SW 1271 (cell line): ENCODE measurements at regions not wholly inside any gene's neighbourhood (a gene's known extent, or its start where the extent isn't known, plus 50 kb on each side); places are given as distances from the start of the nearest gene placed in this dataset.
"Not testable (repeated sequence)": the region's sequence is repeated elsewhere in the genome, so short reads cannot be mapped to it uniquely, and the experiment has no call there.

Experiments
- DNase-seq, 2 experiments: peaks; one replicate each; lab custom pipeline; 2025; lab: John Stamatoyannopoulos, UW

DNA sequence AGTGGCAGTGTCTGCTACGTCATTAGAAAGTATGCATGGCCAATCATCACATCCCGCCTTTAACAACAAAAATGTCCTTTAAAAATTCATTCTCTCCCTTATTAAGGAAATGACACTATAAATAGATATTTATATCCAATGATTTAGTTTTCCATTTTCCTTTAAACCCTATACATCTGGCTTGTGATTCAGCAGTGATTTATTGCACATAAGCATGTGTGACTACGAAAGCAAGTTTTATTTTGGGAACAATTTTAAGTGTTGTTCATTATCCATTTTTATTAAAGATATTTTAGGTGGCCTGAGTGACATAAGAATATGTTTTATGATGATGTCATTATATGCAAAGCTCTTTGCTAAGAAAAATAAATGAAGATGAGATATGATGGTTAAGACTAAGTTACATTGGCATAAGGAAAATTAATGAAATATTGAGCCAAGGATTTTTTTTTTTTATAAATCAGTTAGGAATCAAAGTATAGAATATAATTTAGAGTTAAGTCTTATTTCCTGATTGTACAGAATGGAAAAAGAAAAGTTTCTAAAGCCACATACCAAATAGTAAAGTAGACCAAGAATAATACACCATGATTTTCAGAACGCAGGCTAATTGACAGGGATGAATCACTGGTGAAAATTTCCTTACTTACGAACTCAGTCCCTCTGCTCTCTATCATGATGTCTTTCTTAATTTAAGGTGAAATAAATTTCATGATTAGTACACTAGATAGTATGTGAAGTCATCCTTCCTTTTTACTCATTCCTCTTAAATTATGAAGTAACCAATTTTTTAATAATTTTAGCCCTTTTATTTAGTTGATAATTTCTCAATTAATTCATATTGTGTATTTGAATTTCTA is 822.4 kb downstream of the FAT4 start:
- DNase-seq = no peak

DNA sequence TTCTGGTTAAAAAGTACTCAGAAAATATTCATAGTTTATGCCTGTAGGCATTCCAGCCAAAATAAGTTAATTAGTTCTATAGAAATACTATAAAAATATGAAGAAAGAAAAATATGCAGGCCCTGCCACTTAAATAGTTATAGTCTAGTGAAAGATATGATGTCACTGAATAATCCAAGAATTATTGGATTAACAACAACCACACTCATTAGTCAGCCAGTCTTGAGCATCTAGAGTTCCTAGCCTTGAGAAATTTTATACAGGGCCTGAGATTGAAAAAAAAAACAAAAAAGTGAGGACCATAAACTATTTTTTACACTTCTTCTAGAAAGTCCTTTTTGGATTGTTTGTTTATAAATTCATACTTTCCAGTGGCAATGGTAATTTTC is 823.0 kb downstream of the FAT4 start:
- no peak for DNase-seq

DNA sequence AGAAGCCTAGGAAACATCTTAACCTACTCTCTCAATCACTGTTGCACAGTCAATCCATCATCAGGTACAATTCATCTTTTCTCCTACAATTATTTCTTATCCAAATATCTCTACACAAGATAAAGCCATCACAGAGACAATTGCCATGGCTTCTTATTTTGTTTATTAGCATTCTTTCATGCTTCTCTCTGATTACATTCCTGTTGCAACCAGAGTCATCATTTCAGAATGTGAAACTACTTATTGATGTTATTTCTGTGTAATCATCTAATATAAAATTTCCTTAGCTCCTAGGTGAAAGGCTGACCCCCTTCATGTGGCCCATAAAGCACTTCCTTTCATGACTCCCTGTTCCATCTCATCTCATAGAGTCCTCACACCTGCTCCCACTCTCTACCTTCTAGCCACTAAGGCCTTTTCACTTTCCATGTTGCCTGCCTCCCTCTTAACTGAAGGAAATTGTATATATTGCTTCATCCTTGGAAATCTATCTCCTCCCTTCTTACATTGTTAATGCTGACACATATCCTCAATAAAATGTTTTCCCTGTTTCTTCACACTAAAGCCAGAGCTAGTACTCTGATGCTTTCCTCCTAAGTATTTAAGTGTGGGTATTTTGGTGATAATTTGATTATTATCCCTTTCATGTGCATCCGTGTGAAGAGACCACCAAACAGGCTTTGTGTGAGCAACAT is 829.9 kb downstream of the FAT4 start:
- no peak for DNase-seq

DNA sequence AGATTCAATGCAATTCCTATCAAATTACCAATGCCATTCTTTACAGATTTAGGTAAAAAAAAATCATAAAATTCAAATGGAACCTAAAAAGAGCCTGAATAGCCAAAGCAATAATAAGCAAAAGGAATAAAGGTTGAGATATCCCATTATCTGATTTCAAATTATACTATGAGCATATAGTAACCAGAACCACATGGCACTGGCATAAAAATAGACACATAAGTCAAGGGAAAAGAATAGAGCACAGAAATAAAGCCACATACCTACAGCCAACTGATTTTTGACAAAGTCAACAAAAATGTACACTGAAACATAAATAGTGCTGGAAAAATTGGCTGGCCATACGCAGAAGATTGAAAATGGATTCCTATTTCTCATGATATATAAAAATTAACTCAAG is 853.7 kb downstream of the FAT4 start:
- no peak for DNase-seq

DNA sequence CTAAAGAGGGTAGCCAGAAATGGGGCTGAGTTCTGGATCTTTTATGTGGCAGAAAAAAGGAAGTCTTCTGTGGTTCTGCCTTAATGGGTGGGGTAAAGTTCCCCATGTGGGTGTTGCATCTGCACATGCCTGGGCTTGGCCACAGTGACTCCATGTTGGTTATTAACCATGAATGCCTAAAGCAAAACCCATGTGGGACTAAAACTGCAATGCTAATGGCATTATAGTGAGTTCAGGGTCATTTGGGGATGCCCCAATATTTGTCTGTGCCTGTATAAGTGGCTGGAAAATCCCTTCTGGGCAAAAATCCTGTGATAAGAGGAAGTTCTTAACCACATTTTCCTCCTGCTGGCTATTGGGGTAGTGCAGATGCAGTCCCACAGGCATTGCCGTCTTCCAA is 857.4 kb downstream of the FAT4 start:
- DNase-seq = no peak

DNA sequence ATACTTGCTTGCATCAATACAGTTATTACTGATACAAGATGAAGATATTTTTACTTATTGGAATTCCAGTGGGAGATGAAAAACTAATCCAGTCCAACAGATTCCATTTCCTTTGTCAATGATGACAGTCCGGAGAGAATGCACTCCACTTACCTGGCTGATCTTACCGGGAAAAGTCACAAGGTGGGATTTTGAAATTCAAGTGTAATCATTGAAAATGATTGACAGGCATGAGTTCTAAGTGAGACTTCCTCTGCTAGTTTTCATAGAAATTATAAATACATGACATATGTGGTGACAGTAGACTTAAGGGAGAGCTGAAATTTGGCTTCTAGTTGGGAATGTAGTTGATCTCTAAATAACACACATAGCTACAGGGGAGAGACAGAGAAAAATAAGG is 859.9 kb downstream of the FAT4 start:
- DNase-seq = no peak

DNA sequence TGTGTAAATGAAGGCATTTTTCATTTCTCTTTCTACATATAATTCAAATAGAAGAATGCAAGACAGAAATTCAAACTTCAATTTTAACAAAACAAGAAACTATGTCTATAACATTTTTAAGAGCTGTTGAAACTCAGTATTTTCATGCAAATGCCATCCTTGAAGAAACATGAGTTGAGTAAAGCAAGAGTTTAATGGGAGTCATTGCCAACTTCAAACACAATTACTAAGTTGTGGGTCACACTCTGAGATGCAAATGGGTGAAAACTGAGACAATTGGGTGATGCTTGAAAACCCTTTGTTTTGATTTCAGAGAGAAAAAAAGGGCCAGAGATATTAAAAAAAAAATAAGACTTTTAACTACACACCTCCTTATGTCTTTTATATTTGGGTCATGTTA is 865.9 kb downstream of the FAT4 start:
- no peak for DNase-seq

DNA sequence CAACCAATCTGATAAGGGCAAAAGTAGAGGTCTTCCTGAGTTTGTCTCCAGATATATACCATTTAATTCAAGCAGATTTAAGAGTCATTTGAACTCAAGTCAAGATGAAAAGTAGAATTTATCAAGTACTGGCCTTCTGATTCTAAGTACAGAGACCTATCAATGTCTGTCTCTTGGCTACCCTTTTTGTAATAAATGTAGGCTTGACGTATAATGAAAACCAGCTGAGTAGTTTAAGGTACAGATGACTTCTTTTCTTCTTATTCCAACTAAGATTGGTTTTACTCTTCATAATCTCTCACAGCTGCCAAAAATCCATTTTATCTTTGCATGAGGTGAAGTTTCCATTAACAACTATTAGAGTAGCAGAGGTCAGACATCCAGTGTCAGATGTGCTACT is 867.6 kb downstream of the FAT4 start:
- no peak for DNase-seq

DNA sequence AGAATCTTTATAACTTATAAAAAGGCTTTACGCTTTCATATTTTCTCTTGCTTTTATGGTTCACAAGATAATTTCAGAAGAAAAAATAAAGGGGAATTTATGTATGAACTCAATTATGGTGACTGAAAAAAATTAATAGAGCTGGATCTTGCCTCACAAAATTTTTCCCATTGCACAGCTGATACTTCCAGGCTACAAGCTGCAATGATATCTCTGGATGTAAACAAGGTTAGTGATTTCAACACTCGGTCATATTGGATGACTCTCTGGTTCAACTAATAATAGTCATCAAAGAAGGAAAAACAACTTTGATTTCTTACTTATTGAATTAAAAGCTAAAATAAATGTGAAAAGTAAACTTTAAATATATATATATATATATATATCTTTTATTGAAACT is 868.0 kb downstream of the FAT4 start:
- DNase-seq = no peak

DNA sequence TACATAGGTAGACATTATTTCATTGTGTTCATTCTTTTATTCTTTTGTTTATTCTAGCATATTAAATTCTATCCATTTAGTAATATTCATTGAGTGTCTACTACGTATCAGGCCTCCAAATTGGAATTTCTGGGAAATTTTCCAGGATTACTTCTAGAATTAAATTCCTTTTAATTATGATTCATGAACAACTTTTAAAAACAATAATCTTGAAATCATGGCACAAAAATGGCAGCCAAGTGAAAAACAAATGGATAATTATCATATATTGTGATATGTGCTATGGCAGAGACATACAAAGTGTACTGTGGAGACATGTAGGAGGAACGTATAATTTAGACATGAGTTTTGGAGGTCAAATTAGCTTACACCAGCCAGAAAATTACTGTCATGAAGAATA is 868.5 kb downstream of the FAT4 start:
- DNase-seq = no peak

DNA sequence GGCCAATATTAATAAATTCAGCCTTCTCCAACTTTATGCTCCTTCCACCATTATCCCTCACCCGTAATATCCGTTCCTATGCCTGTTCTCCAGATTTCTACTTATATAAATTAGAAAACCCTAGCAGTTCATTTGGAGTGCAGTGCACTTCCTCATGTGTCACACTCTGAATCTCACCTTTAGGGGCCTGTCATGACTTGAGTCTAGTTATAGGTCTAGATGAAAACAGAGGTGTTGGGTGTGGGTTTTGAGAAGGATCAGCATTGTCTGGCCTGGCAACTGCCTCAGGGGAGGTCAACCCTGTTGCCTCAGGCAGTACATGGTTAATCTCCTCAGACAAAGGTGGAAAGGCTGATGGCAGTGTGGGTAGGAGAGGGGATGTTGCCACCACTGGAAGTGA is 876.8 kb downstream of the FAT4 start:
- DNase-seq = no peak

DNA sequence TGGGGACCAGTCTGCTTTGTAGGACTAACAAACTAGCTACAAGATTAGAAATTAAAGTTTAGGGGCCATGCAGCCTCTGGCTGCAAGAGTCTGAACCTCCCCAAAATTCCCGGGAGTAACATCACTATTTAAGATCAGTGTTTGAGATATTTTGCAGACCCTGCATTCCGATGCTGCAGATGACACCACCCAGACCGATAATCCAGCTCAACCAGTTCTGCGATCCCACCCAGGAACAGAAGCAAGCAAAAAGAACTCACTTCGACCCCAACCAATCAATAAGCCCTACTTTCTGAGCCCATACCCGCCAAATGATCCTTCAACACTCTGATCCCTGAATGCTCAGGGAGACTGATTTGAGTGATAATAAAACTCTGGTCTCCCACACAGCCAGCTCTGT is 877.8 kb downstream of the FAT4 start:
- no peak for DNase-seq

DNA sequence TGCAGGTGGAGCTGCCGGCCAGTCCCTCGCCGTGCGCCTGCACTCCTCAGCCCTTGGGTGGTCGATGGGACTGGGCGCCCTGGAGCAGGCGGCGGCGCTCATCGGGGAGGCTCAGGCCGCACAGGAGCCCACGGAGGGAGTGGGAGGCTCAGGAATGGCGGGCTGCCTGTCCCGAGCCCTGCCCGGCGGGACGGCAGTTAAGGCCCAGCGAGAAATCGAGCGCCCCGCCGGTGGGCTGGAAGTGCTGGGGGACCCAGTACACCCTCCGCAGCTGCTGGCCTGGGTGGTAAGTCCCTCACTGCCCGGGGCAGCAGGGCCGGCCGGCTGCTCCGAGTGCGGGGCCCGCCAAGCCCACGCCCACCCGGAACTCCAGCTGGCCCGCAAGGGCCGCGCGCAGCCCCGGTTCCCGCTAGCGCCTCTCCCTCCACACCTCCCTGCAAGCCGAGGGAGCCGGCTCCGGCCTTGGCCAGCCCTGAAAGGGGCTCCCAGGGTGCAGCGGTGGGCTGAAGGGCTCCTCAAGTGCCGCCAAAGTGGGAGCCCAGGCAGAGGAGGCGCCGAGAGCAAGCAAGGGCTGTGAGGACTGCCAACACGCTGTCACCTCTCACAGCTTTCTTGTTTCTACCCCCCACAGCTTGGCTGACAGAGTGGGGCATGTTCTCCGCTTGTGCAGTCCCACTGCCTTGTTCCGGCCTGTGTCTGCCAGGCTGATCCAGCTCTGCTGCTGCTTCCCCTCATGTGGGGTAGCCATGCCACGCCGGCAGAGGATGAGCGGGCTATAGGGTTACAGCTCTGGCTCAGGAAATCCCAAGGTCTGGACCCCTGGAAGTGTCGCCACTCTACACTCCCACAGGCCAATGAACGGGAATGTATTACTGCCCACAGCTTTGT is 886.7 kb downstream of the FAT4 start:
- not testable (repeated sequence) for DNase-seq

DNA sequence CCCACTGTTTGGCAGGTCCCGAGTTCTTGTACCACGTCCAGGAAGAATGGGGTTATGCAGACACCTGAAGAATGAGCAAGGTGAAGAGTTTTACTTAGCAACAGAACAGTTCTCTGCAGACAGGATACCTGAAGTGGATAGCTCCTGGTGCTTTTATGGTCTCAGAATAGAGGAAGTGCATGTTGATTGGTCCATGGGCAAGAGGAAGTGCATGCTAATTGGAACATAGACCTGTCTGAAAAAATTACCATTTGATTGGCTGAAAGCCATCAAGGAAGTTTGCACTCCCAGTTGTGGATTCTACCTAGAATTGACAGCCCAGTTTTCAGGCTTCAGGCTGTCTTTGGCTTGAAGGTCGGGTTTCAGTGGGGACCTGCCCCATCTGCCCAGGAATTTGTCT is 887.5 kb downstream of the FAT4 start:
- no peak for DNase-seq

DNA sequence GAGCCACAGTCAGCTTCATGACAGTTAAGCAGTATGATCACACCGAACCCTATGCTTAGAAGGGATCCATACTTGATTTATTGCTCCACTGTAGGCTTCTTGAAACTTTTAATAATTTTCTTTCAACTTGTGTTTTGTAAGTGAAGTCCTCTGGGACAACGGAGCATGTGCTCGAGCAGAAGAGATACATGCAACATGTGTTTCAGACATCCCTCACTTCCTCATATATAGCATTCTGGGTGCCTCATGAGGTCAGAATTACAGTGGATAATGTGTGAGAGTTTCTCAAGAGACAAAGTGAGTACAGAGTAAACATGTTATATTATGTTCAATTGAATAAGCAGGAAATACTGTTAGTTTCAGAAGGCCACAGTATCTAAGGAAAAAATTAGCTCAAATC is 893.2 kb downstream of the FAT4 start:
- DNase-seq = no peak

DNA sequence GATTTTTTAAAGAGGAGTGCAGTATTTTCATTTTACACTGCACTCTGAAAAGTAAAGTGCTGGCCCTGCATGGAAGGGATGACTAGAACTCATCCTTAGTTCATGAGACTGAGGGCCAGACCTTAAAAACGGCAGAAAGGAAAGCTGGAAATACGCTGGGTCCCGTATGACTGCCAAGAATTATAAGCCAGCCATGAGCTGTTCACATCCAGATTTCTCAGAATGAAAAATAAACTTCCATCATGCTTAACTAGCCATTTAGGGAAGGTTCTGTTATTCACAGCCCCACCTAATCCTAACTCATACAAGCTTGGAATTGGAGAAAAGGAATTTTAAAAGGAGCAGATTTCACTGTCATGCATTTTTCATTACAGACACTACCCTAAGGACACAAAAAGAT is 894.4 kb downstream of the FAT4 start:
- DNase-seq = no peak

DNA sequence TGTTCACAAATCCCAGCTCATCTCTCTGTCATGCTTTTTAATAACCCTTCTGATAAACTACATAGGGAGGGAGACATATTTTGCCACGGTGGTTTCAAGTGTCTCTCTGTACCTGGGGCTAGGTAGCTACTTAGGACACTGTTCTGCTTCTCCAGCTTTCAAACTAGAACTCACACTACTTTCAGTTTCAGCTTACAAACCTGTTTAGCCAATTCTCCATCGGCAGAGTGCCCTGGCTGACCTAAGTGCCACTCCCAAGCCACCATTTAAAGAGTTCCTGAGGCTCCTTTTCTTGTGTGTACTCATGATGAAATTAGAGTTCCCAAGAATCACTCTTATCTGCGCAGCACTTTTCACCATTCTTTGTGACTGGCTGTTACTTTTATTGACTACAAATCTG is 899.2 kb downstream of the FAT4 start:
- no peak for DNase-seq

DNA sequence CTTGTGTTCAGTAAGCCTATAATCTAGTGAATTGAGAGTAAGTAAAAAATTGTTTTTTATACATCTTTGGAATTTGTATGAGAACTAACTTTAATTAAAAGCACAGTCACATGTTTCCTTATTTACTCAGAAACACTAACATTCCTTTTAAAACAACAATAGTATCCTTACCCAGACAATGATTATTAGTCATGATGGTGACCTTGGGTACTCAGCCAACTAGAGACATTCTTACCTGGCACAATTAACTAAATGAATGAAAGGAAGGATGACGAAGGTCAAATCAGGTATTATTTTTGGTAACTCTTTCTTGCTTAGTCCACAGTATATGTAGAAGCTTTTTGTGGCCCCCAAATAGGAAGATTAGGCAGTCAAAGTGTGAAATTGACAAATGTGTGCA is 901.0 kb downstream of the FAT4 start:
- DNase-seq = no peak

DNA sequence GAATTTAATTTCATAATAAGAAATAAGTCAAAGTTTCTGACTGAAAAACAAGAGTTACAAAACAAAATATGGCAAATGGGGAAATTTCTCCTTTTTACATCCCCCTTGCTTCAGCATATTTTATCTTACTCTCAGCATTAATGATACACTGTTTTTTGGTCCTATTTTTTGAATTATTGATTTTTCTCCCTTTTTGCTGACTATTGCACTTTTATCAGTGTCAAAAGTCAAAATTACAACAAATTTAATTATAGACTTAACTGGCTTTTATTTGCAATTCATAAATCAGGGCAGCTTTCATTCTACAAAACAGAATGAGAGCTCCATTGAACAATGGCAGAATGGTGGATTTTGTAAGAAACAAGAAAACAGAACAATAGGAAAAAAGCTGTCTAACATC is 901.9 kb downstream of the FAT4 start:
- DNase-seq = no peak

DNA sequence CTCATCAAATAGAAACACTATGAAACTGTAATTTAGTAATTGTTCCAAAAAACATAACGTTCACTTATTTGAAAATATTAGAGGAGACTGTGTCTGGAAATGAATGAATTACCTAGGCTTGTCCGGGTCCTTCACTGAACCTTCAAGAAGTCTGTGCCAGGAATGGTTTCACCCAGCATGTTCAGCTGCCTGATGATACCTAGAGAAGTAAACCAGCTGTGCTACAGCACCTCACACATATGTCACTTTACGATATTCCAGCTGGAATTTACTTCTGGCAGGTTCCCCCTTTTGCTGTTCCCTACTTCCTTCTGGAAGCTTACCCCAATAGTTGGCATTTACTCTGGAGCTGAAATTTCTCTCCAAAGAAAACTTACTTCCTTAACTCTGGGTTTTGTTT is 906.5 kb downstream of the FAT4 start:
- no peak for DNase-seq

DNA sequence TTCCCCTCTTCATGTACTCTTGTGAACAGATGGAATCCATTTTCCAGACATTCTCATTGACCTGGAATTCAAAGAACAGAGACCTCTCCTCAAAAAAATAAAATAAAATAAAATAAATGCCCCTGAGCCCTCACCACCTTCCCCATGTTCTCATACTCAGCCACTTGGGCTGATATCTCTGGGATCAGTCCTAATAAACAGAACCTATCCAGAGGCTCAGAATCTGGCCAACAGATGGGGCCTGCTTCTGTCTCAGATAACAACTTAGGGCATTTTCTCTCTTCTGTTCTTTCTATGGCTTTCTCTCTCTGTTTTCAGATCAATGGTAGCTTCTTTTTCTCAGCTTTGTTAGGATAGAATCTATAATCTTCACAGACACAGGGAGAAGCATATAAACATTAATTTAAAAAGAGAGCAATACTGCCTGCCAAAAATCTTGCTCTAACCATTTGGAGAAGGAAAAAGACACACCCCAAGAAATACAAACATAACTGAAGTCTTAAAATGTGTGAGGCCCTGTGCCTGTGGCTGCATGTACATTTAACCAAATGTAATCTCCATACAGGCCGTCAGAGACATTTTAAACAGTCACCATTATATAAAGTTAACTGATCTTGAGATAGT is 907.1 kb downstream of the FAT4 start:
- no peak for DNase-seq

DNA sequence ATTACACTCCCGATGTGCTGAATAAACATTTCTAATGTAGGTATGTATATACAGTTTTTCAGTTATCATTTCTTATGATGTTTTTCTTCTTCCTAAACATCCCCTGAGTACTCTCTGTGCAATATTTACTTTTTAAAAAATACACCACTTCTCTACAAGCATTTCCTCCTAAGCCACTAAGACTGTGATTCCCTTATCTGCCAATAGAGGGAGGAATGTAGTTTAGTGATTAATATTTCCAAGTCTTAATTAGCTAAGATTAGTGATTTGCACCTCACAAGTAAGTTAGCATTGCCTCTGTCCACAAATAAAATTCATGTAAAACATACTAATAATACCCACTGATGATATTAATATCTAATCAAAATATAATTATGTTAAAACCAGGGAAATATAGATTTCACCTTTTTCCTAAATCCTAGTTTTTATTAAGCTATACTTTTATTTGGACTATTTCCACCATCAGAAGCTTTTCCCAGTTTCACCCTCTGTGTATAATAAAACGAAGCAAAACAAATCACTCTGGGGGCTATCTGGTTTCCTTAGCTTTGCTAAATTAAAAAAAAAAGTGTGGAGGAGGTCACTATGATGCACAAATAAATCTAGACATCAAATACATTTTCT is 909.1 kb downstream of the FAT4 start:
- DNase-seq = peak in 1 of 2 experiments; percentile 3
